ENCODE measurements at regions not wholly inside any gene's neighbourhood (a gene's known extent, or its start where the extent isn't known, plus 50 kb on each side); places are given as distances from the start of the nearest gene placed in this dataset.

DNA sequence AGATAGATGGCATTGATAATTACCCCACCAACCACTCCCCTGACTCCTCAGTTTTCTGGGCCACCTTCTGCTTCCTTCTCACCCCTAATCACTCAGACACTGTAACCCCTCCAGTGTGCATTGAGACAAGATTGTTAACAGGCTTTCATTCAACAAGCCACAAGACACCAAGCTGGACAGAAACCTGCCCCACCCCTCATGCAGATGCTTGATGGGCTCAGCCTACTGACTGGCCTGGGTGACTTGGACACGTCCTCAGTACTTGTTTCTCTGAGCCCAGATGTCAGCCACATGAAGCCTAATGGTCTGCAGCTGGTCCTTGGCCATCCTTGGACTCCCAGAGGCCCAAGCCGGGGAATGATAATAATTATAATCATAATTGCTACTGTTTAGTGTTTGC is 71.4 kb upstream of the SMIM23 start:
- TF ChIP-seq, protein P1, sequence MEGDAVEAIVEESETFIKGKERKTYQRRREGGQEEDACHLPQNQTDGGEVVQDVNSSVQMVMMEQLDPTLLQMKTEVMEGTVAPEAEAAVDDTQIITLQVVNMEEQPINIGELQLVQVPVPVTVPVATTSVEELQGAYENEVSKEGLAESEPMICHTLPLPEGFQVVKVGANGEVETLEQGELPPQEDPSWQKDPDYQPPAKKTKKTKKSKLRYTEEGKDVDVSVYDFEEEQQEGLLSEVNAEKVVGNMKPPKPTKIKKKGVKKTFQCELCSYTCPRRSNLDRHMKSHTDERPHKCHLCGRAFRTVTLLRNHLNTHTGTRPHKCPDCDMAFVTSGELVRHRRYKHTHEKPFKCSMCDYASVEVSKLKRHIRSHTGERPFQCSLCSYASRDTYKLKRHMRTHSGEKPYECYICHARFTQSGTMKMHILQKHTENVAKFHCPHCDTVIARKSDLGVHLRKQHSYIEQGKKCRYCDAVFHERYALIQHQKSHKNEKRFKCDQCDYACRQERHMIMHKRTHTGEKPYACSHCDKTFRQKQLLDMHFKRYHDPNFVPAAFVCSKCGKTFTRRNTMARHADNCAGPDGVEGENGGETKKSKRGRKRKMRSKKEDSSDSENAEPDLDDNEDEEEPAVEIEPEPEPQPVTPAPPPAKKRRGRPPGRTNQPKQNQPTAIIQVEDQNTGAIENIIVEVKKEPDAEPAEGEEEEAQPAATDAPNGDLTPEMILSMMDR (conservative IDR thresholded peaks at IDR 0.05) = no peak
- TF ChIP-seq EZH2 (IDR thresholded peaks at IDR 0.05; ENCODE audit: low read depth) = no peak
